ENCODE measurements at regions not wholly inside any gene's neighbourhood (a gene's known extent, or its start where the extent isn't known, plus 50 kb on each side); places are given as distances from the start of the nearest gene placed in this dataset.

DNA sequence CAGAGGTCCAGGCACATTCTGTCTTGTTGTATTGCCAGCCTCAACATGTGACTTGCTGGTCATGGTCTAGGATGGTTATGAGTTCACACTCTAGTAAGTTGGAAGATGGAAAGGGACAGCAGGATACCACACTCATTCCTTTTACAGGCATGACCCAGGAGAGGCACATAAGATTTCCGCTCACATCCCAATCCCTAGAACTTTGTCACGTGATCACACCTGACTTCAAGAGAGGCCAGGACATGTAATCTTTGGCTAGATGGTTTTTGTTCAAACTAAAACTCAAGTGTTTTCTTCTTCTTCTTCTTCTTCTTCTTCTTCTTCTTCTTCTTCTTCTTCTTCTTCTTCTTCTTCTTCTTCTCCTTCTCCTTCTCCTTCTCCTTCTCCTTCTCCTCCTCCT lies 53.4 kb upstream of the ARX start:
- TF ChIP-seq CTCF (IDR thresholded peaks at IDR 0.05), result no peak
- DNase-seq (no peak), ATAC-seq (no peak)
- Histone ChIP-seq H3K36me3 (no peaks in the 10 kb centered on the region), H3K27me3 (ENCODE audit: low read depth) (no peaks in the 10 kb centered on the region), H3K9me3 (no peaks in the 10 kb centered on the region), H3K27ac (no peak overlapping the region), H3K4me3 (no peak overlapping the region), H3K4me1 (no peaks in the 10 kb centered on the region)
- intact Hi-C loops (cut with DNase I), result no loop called here

GRCh38 chrX:25068340-25068739 lies 52.6 kb upstream of the ARX start:
- intact Hi-C loops (cut with DNase I), result no loop called here
- Histone ChIP-seq H3K4me3 (no peak overlapping the region), H3K27me3 (ENCODE audit: low read depth) (no peaks in the 10 kb centered on the region), H3K36me3 (no peaks in the 10 kb centered on the region), H3K4me1 (no peaks in the 10 kb centered on the region), H3K9me3 (no peaks in the 10 kb centered on the region), H3K27ac (no peak overlapping the region)
- no peak for DNase-seq
- no peak for TF ChIP-seq CTCF (IDR thresholded peaks at IDR 0.05)
- no peak for ATAC-seq

DNA sequence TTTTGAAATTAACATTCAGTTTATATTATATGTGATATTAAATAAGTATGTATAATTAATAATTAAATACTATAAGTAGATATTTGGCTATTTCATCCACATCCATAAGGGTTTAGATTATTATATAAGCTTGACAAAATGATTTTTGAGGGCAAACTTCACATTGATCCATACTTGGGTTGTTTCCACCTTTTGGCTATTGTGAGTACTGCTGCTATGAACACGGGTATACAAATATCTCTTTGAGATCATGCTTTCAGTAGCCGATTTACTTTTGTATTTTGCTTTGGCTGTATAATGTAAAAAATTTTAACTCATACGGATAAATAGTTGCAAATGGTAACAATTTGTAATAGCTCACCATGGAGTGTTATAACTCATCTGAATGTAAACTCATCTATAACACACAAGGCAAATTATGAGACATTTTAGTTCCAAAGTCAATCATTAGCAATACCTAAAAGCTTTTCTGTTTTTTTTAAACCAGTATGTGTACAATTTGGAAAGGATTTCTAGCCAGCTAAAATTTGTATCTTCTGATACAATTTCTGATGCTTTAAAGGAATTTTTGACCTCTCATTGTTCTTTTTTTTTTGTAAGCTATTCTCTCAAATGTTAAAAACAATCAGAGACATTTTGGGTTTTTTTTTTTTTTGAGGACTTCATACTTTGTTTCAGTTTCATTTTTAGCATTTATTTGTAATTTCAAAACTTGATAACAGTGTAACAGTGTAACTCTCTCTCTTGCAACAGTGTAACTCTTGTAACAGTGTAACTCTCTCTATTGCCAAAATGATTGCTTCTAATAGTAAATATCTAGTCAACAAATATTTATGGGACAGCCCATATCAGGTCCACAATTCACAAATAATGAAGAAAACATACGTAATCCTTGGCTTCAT lies 51.8 kb upstream of the ARX start:
- TF ChIP-seq CTCF (IDR thresholded peaks at IDR 0.05), result no peak
- intact Hi-C loops (cut with DNase I), result no loop called here

GRCh38 chrX:25066131-25066530 lies 50.4 kb upstream of the ARX start:
- no peaks in the 10 kb centered on the region for H3K9me3 ChIP-seq
- no peak overlapping the region for H3K4me3 ChIP-seq
- intact Hi-C loops (cut with DNase I), result no loop called here
- TF ChIP-seq CTCF (IDR thresholded peaks at IDR 0.05), result no peak
- no peak for ATAC-seq
- H3K36me3 ChIP-seq, result no peaks in the 10 kb centered on the region
- no peak for DNase-seq
- H3K27me3 ChIP-seq (ENCODE audit: low read depth), result no peaks in the 10 kb centered on the region
- H3K4me1 ChIP-seq, result no peaks in the 10 kb centered on the region
- H3K27ac ChIP-seq, result no peak overlapping the region

More for the DNA sequence above, 51.8 kb upstream of the ARX start:
- Histone ChIP-seq H3K36me3 (no peaks in the 10 kb centered on the region), H3K27ac (no peak overlapping the region), H3K4me1 (no peaks in the 10 kb centered on the region), H3K4me3 (no peak overlapping the region), H3K27me3 (ENCODE audit: low read depth) (no peaks in the 10 kb centered on the region), H3K9me3 (no peaks in the 10 kb centered on the region)
- ATAC-seq, result no peak
- DNase-seq, result no peak

All from lower lobe of right lung (tissue), 2 donors.